Keratinocyte (primary cell): ENCODE measurements at regions not wholly inside any gene's neighbourhood (a gene's known extent, or its start where the extent isn't known, plus 50 kb on each side); places are given as distances from the start of the nearest gene placed in this dataset.

ENCODE experiments used
- DNase-seq: peaks from one replicate; pipeline ENCODE4 v3.0.0-alpha.2; 2011; ENCODE audit warnings: low read depth, missing footprints, low spot score
- FAIRE-seq: peaks from 2 replicates; lab custom pipeline; 2011; peaks lifted over from hg19 to GRCh38; lab: Jason Lieb, UNC
- H2AFZ ChIP-seq: 2 replicates; pipeline ENCODE4 v1.6.0; 2012; ENCODE audit warnings: low read length, control low read depth, inconsistent platforms; ENCODE audit not compliant: control insufficient read depth
- H3K27ac ChIP-seq: 2 replicates; pipeline ENCODE4 v1.5.1; 2011; ENCODE audit warnings: low read length; ENCODE audit not compliant: control insufficient read depth, insufficient read depth
- H3K27me3 ChIP-seq: 3 replicates; pipeline ENCODE4 v1.6.0; 2011; ENCODE audit warnings: low read length; ENCODE audit not compliant: control insufficient read depth, insufficient read depth; ENCODE audit errors: extremely low read depth
- H3K36me3 ChIP-seq, 2 experiments: 2 replicates in 1 of 2; 3 replicates in 1 of 2; pipeline ENCODE4 v1.5.1; 2011; ENCODE audit warnings: low read length in 2 of 2, mild to moderate bottlenecking in 1 of 2; ENCODE audit not compliant: control insufficient read depth in 2 of 2, insufficient read depth in 2 of 2; ENCODE audit errors: extremely low read depth in 1 of 2
- H3K4me1 ChIP-seq: 3 replicates; pipeline ENCODE4 v1.5.1; 2011; ENCODE audit warnings: low read length; ENCODE audit not compliant: control insufficient read depth, insufficient read depth; ENCODE audit errors: extremely low read depth
- H3K4me2 ChIP-seq: 3 replicates; pipeline ENCODE4 v1.6.0; 2011; ENCODE audit warnings: low read depth, low read length; ENCODE audit not compliant: control insufficient read depth, insufficient read depth; ENCODE audit errors: extremely low read depth
- H3K4me3 ChIP-seq, 3 experiments: fragments of 200-600 bp in 1 of 3; sonication (generic) in 1 of 3; 2 replicates in 2 of 3; 3 replicates in 1 of 3; pipeline ENCODE4 v1.5.1; 2011 to 2016; ENCODE audit warnings: low read length in 3 of 3, mild to moderate bottlenecking in 3 of 3, control low read depth in 2 of 3, inconsistent platforms in 1 of 3, low read depth in 1 of 3, mixed read lengths in 1 of 3, mixed run types in 1 of 3, moderate library complexity in 1 of 3; ENCODE audit not compliant: control insufficient read depth in 2 of 3, insufficient read depth in 2 of 3; ENCODE audit errors: extremely low read depth in 1 of 3
- H3K79me2 ChIP-seq: 2 replicates; pipeline ENCODE4 v1.6.0; 2012; ENCODE audit warnings: low read length; ENCODE audit not compliant: control insufficient read depth, insufficient read depth
- H3K9ac ChIP-seq: 3 replicates; pipeline ENCODE4 v1.6.0; 2011; ENCODE audit warnings: low read length; ENCODE audit not compliant: control insufficient read depth, insufficient read depth; ENCODE audit errors: extremely low read depth
- H3K9me1 ChIP-seq: 3 replicates; pipeline ENCODE4 v1.6.0; 2011; ENCODE audit warnings: low read length; ENCODE audit not compliant: control insufficient read depth, insufficient read depth; ENCODE audit errors: extremely low read depth
- H3K9me3 ChIP-seq: 2 replicates; pipeline ENCODE4 v1.5.1; 2012; ENCODE audit warnings: low read depth, low read length; ENCODE audit not compliant: control insufficient read depth
- H4K20me1 ChIP-seq: 3 replicates; pipeline ENCODE4 v1.6.0; 2011; ENCODE audit warnings: low read length; ENCODE audit not compliant: control insufficient read depth, insufficient read depth; ENCODE audit errors: extremely low read depth
- EZH2 ChIP-seq: IDR thresholded peaks from one replicate; pipeline ENCODE4 v1.6.1; 2012; ENCODE audit warnings: inconsistent platforms, mild to moderate bottlenecking, low read length, moderate library complexity
- dilution Hi-C: fragments of 300-500 bp; cut with MboI; formaldehyde crosslinking; loops from one replicate; pipeline ENCODE4 v1.7.0; 2020; ENCODE audit warnings: low sequenced_read_pairs; ENCODE audit not compliant: extremely low pct_ligation_motif_present
- TF ChIP-seq, protein P1 (sequence below), 3 experiments: IDR thresholded peaks in 1 of 3; conservative IDR thresholded peaks in 1 of 3; optimal IDR thresholded peaks in 1 of 3; 2 replicates in 2 of 3; 3 replicates in 1 of 3; pipeline versions ENCODE3 to v1.5.1; 2011; ENCODE audit warnings: low read length in 3 of 3, mild to moderate bottlenecking in 3 of 3, moderate library complexity in 2 of 3, control low read depth in 1 of 3, inconsistent platforms in 1 of 3; ENCODE audit not compliant: insufficient read depth in 2 of 3; ENCODE audit errors: extremely low read depth in 1 of 3

GRCh38 chr2:146119586-146119985, 1599.7 kb upstream of the ZEB2 start:
- no peaks in the 10 kb centered on the region for H4K20me1 ChIP-seq
- no peak for TF ChIP-seq EZH2
- TF ChIP-seq, protein P1, sequence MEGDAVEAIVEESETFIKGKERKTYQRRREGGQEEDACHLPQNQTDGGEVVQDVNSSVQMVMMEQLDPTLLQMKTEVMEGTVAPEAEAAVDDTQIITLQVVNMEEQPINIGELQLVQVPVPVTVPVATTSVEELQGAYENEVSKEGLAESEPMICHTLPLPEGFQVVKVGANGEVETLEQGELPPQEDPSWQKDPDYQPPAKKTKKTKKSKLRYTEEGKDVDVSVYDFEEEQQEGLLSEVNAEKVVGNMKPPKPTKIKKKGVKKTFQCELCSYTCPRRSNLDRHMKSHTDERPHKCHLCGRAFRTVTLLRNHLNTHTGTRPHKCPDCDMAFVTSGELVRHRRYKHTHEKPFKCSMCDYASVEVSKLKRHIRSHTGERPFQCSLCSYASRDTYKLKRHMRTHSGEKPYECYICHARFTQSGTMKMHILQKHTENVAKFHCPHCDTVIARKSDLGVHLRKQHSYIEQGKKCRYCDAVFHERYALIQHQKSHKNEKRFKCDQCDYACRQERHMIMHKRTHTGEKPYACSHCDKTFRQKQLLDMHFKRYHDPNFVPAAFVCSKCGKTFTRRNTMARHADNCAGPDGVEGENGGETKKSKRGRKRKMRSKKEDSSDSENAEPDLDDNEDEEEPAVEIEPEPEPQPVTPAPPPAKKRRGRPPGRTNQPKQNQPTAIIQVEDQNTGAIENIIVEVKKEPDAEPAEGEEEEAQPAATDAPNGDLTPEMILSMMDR (optimal IDR thresholded peaks at IDR 0.05 in 1 of 3, IDR thresholded peaks at IDR 0.05 in 1 of 3, conservative IDR thresholded peaks at IDR 0.05 in 1 of 3; ENCODE audit: extremely low read depth in 1 of 3, insufficient read depth in 2 of 3, low read length in 3 of 3) = no peak
- H3K9me3 ChIP-seq = no peaks in the 10 kb centered on the region
- no peak overlapping the region for H3K4me2 ChIP-seq
- FAIRE-seq (no peak), DNase-seq (no peak)
- dilution Hi-C loops = no loop called here
- H3K9me1 ChIP-seq = no peaks in the 10 kb centered on the region
- H3K27ac ChIP-seq = no peak overlapping the region
- H2AFZ ChIP-seq = no peak overlapping the region
- H3K36me3 ChIP-seq = no peaks in the 10 kb centered on the region
- no peaks in the 10 kb centered on the region for H3K27me3 ChIP-seq
- H3K4me1 ChIP-seq = no peaks in the 10 kb centered on the region
- no peak overlapping the region for H3K4me3 ChIP-seq
- no peak overlapping the region for H3K9ac ChIP-seq
- H3K79me2 ChIP-seq = no peaks in the 10 kb centered on the region

GRCh38 chr2:146108993-146109392, 1589.1 kb upstream of the ZEB2 start:
- H3K27me3 ChIP-seq = no peaks in the 10 kb centered on the region
- no peak overlapping the region for H3K27ac ChIP-seq
- no peak for FAIRE-seq
- H3K4me3 ChIP-seq = no peak overlapping the region
- dilution Hi-C loops = no loop called here
- H3K4me1 ChIP-seq = no peaks in the 10 kb centered on the region
- TF ChIP-seq, protein P1 (optimal IDR thresholded peaks at IDR 0.05 in 1 of 3, IDR thresholded peaks at IDR 0.05 in 1 of 3, conservative IDR thresholded peaks at IDR 0.05 in 1 of 3; ENCODE audit: extremely low read depth in 1 of 3, insufficient read depth in 2 of 3, low read length in 3 of 3) = no peak
- no peak for TF ChIP-seq EZH2
- H4K20me1 ChIP-seq = no peaks in the 10 kb centered on the region
- no peaks in the 10 kb centered on the region for H3K9me3 ChIP-seq
- no peak overlapping the region for H3K9ac ChIP-seq
- H3K4me2 ChIP-seq = no peak overlapping the region
- no peaks in the 10 kb centered on the region for H3K9me1 ChIP-seq
- H3K36me3 ChIP-seq = no peaks in the 10 kb centered on the region
- H2AFZ ChIP-seq = no peak overlapping the region
- no peak for DNase-seq
- H3K79me2 ChIP-seq = no peaks in the 10 kb centered on the region
